Astrocyte (in vitro differentiated cells and primary cell): ENCODE measurements at regions not wholly inside any gene's neighbourhood (a gene's known extent, or its start where the extent isn't known, plus 50 kb on each side); places are given as distances from the start of the nearest gene placed in this dataset.

Experiments used
- DNase-seq: peaks from one replicate; pipeline ENCODE4 v3.0.0-alpha.2; 2010; ENCODE audit warnings: low read depth
- FAIRE-seq: peaks from 2 replicates; lab custom pipeline; 2011; peaks lifted over from hg19 to GRCh38; lab: Jason Lieb, UNC
- H2AFZ ChIP-seq: 2 replicates; pipeline ENCODE4 v1.6.0; 2012; ENCODE audit warnings: low read depth, low read length, inconsistent platforms
- H3K27ac ChIP-seq: 2 replicates; pipeline ENCODE4 v1.5.1; 2011; ENCODE audit warnings: low read depth, low read length, inconsistent platforms
- H3K27me3 ChIP-seq: 2 replicates; pipeline ENCODE4 v1.6.0; 2011; ENCODE audit warnings: low read length, inconsistent platforms; ENCODE audit not compliant: insufficient read depth
- H3K36me3 ChIP-seq: 2 replicates; pipeline ENCODE4 v1.5.1; 2011; ENCODE audit warnings: low read length, inconsistent platforms; ENCODE audit not compliant: insufficient read depth
- H3K4me1 ChIP-seq: 2 replicates; pipeline ENCODE4 v1.5.1; 2011; ENCODE audit warnings: low read length, inconsistent platforms; ENCODE audit not compliant: insufficient read depth
- H3K4me2 ChIP-seq: 2 replicates; pipeline ENCODE4 v1.6.0; 2012; ENCODE audit warnings: low read length, inconsistent platforms
- H3K4me3 ChIP-seq: 2 replicates; pipeline ENCODE4 v1.5.1; 2011; ENCODE audit warnings: low read depth, mild to moderate bottlenecking, low read length, inconsistent platforms; ENCODE audit not compliant: insufficient read depth
- H3K79me2 ChIP-seq: 2 replicates; pipeline ENCODE4 v1.6.0; 2012; ENCODE audit warnings: mild to moderate bottlenecking, low read length, inconsistent platforms; ENCODE audit not compliant: insufficient read depth
- H3K9ac ChIP-seq: 2 replicates; pipeline ENCODE4 v1.6.0; 2012; ENCODE audit warnings: mild to moderate bottlenecking, low read length, inconsistent platforms
- H3K9me3 ChIP-seq: 2 replicates; pipeline ENCODE4 v1.5.1; 2012; ENCODE audit warnings: low read depth, mild to moderate bottlenecking, low read length, inconsistent platforms; ENCODE audit not compliant: insufficient read depth
- H4K20me1 ChIP-seq: 2 replicates; pipeline ENCODE4 v1.6.0; 2012; ENCODE audit warnings: low read length, inconsistent platforms; ENCODE audit not compliant: insufficient read depth
- H3K27ac Mint-ChIP-seq: one replicate; pipeline ENCODE4 v1.8.0; 2021; ENCODE audit warnings: mild to moderate bottlenecking, mixed read lengths; ENCODE audit not compliant: unreplicated experiment
- H3K27me3 Mint-ChIP-seq: one replicate; pipeline ENCODE4 v1.8.0; 2021; ENCODE audit warnings: low read depth, mixed read lengths; ENCODE audit not compliant: unreplicated experiment
- H3K36me3 Mint-ChIP-seq: one replicate; pipeline ENCODE4 v1.8.0; 2021; ENCODE audit warnings: low read depth, mixed read lengths; ENCODE audit not compliant: unreplicated experiment
- H3K4me1 Mint-ChIP-seq: one replicate; pipeline ENCODE4 v1.8.0; 2021; ENCODE audit warnings: low read depth, mixed read lengths; ENCODE audit not compliant: unreplicated experiment
- H3K4me3 Mint-ChIP-seq: one replicate; pipeline ENCODE4 v1.8.0; 2021; ENCODE audit warnings: mild to moderate bottlenecking, moderate library complexity, mixed read lengths; ENCODE audit not compliant: unreplicated experiment
- H3K9me3 Mint-ChIP-seq: one replicate; pipeline ENCODE4 v1.8.0; 2021; ENCODE audit warnings: mild to moderate bottlenecking, mixed read lengths; ENCODE audit not compliant: unreplicated experiment
- EZH2 ChIP-seq: IDR thresholded peaks from 2 replicates; pipeline ENCODE4 v1.6.1; 2012; ENCODE audit warnings: mild to moderate bottlenecking, low read length, inconsistent platforms; ENCODE audit not compliant: insufficient read depth
- TF ChIP-seq, protein P1 (sequence below): IDR thresholded peaks from 2 replicates; pipeline ENCODE4 v1.5.1; 2011; ENCODE audit warnings: low read depth, mild to moderate bottlenecking, inconsistent platforms, low read length, moderate library complexity; ENCODE audit not compliant: insufficient read depth

DNA sequence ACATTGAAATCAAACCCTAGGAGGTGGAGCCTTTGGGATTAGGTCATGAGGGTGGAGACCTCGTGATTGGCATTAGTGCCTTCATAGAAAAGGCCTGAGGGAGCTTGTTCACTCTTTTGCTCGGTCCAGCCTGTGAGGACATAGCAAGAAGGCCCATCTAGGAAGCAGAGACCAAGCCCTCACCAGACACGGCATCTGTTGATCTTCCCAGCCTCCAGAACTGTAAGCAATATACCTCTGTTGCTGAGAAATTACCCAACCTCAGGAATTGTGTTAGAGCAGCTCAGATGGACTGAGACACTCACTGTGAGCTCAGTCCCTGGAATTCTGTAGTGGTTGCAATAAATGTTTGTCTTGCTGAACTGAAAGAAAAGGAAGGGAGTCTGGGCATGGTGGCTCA, 116.2 kb upstream of the MAP1LC3B2 start:
- no peak overlapping the region for H3K4me2 ChIP-seq
- no peak overlapping the region for H3K4me3 Mint-ChIP-seq
- H3K79me2 ChIP-seq: no peaks in the 10 kb centered on the region
- no peak overlapping the region for H2AFZ ChIP-seq
- TF ChIP-seq, protein P1, sequence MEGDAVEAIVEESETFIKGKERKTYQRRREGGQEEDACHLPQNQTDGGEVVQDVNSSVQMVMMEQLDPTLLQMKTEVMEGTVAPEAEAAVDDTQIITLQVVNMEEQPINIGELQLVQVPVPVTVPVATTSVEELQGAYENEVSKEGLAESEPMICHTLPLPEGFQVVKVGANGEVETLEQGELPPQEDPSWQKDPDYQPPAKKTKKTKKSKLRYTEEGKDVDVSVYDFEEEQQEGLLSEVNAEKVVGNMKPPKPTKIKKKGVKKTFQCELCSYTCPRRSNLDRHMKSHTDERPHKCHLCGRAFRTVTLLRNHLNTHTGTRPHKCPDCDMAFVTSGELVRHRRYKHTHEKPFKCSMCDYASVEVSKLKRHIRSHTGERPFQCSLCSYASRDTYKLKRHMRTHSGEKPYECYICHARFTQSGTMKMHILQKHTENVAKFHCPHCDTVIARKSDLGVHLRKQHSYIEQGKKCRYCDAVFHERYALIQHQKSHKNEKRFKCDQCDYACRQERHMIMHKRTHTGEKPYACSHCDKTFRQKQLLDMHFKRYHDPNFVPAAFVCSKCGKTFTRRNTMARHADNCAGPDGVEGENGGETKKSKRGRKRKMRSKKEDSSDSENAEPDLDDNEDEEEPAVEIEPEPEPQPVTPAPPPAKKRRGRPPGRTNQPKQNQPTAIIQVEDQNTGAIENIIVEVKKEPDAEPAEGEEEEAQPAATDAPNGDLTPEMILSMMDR: no peak
- no peak for TF ChIP-seq EZH2
- no peaks in the 10 kb centered on the region for H3K27me3 ChIP-seq
- no peak overlapping the region for H3K9ac ChIP-seq
- H4K20me1 ChIP-seq: no peaks in the 10 kb centered on the region
- H3K36me3 Mint-ChIP-seq: no peaks in the 10 kb centered on the region
- H3K4me3 ChIP-seq: no peak overlapping the region
- H3K36me3 ChIP-seq: no peaks in the 10 kb centered on the region
- H3K4me1 ChIP-seq: no peaks in the 10 kb centered on the region
- H3K27ac ChIP-seq: no peak overlapping the region
- H3K9me3 Mint-ChIP-seq: peaks cover 4% of the 10 kb centered on the region
- H3K4me1 Mint-ChIP-seq: peaks cover 7% of the 10 kb centered on the region
- FAIRE-seq (no peak), DNase-seq (no peak)
- H3K9me3 ChIP-seq: no peaks in the 10 kb centered on the region
- H3K27ac Mint-ChIP-seq: no peak overlapping the region
- H3K27me3 Mint-ChIP-seq: peaks cover 20% of the 10 kb centered on the region

DNA sequence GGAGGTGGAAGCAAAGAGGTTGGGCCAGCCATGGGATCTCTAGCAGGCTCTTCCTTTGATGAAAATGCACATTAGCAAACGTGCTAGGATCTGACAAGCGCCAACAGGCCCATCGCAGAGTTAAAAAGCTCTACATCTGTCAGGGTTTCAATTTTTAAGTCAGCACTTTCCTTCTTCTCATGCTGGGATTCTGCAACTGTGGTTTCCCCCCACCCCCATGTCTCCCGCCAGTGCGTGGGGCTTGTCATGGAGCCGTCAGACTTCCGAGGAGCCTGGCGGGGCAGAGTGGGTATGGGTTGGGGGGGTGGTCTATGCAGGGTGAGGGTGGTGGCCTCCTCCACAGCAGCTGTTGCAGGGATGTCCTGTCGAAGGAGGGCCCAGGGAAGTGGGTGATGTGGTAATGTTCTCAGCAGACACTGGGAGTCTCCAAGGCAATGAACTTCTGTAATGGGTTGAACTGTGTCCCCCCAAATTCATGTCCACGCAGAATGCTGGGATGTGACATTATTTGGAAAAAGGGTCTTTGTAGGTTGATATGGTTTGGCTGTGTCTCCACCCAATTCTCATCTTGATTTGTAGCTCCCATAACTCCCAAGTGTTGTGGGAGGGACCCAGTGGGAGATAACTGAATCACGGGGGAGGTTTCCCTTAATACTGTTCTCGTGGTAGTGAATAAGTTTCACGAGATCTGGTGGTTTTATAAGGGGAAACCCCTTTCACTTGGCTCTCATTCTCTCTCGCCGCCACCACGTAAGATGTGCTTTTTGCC, 115.2 kb upstream of the MAP1LC3B2 start:
- peak overlapping the region; percentile 34 for H3K27ac Mint-ChIP-seq
- Histone ChIP-seq H2AFZ (no peak overlapping the region), H3K9me3 (no peaks in the 10 kb centered on the region), H3K4me2 (no peak overlapping the region), H3K79me2 (no peaks in the 10 kb centered on the region), H3K4me1 (no peaks in the 10 kb centered on the region), H3K27ac (no peak overlapping the region), H3K36me3 (no peaks in the 10 kb centered on the region), H3K4me3 (no peak overlapping the region), H4K20me1 (no peaks in the 10 kb centered on the region), H3K9ac (no peak overlapping the region), H3K27me3 (no peaks in the 10 kb centered on the region)
- H3K4me3 Mint-ChIP-seq: no peak overlapping the region
- peaks cover 4% of the 10 kb centered on the region for H3K9me3 Mint-ChIP-seq
- H3K4me1 Mint-ChIP-seq: peaks cover 4% of the 10 kb centered on the region
- H3K36me3 Mint-ChIP-seq: no peaks in the 10 kb centered on the region
- no peak for FAIRE-seq
- DNase-seq: no peak
- H3K27me3 Mint-ChIP-seq: peaks cover 18% of the 10 kb centered on the region
- TF ChIP-seq, protein P1: no peak
- no peak for TF ChIP-seq EZH2

DNA sequence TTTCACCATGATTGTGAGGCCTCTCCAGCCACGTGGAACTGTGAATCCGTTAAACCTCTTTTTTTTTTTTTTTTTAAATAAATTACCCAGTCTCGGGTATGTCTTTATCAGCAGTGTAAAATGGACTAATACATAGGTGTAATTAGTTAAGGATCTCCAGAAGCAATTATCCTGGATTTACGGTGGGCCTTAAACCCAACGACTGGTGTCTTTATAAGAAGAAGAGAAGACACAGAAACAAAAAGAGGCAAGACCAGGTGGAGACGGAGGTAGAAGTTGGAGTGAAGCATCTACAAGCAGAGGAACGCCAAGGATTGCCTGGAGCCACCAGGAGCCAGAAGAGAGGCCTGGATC, 114.6 kb upstream of the MAP1LC3B2 start:
- DNase-seq (no peak), FAIRE-seq (no peak)
- no peak overlapping the region for H3K9ac ChIP-seq
- no peaks in the 10 kb centered on the region for H3K36me3 Mint-ChIP-seq
- no peak overlapping the region for H3K4me3 Mint-ChIP-seq
- H3K27ac Mint-ChIP-seq: no peak overlapping the region
- no peaks in the 10 kb centered on the region for H4K20me1 ChIP-seq
- peaks cover 16% of the 10 kb centered on the region for H3K27me3 Mint-ChIP-seq
- no peaks in the 10 kb centered on the region for H3K4me1 ChIP-seq
- no peak overlapping the region for H3K4me2 ChIP-seq
- no peaks in the 10 kb centered on the region for H3K9me3 ChIP-seq
- no peak overlapping the region for H3K4me3 ChIP-seq
- no peaks in the 10 kb centered on the region for H3K36me3 ChIP-seq
- peaks cover 4% of the 10 kb centered on the region for H3K9me3 Mint-ChIP-seq
- H2AFZ ChIP-seq: no peak overlapping the region
- H3K27ac ChIP-seq: no peak overlapping the region
- no peaks in the 10 kb centered on the region for H3K79me2 ChIP-seq
- no peak for TF ChIP-seq EZH2
- TF ChIP-seq, protein P1: no peak
- no peaks in the 10 kb centered on the region for H3K27me3 ChIP-seq
- peaks cover 4% of the 10 kb centered on the region for H3K4me1 Mint-ChIP-seq
